GM23248 (cell line): ENCODE measurements at regions not wholly inside any gene's neighbourhood (a gene's known extent, or its start where the extent isn't known, plus 50 kb on each side); places are given as distances from the start of the nearest gene placed in this dataset.

ENCODE experiments used
- EZH2 ChIP-seq: fragments of 200-600 bp; sonication (generic); IDR thresholded peaks from 2 replicates; pipeline ENCODE4 v1.6.1; 2018; ENCODE audit warnings: antibody characterized with exemption, mild to moderate bottlenecking; ENCODE audit not compliant: insufficient read depth, poor library complexity, severe bottlenecking
- EZH2phosphoT487 ChIP-seq: fragments of 200-600 bp; sonication (generic); IDR thresholded peaks from 2 replicates; pipeline ENCODE4 v1.6.1; 2018; ENCODE audit warnings: antibody characterized with exemption, moderate library complexity, mild to moderate bottlenecking, low read depth; ENCODE audit not compliant: insufficient read depth

- TF ChIP-seq EZH2, result no peak
- no peak for TF ChIP-seq EZH2phosphoT487
Observed at GRCh38 chr9:119074017-119074416, 295.2 kb downstream of the BRINP1 start.
